ENCODE measurements at regions not wholly inside any gene's neighbourhood (a gene's known extent, or its start where the extent isn't known, plus 50 kb on each side); places are given as distances from the start of the nearest gene placed in this dataset.

- Mint-ChIP-seq H3K36me3 (ENCODE audit: low read depth) (no peaks in the 10 kb centered on the region), H3K4me3 (no peak overlapping the region), H3K27ac (no peak overlapping the region)
These were observed 260.9 kb downstream of the TENT5A start for GRCh38 chr6:81491454-81492101.

GRCh38 chr6:81487489-81487888, 265.0 kb downstream of the TENT5A start:
- Mint-ChIP-seq H3K27ac (no peak overlapping the region), H3K4me3 (no peak overlapping the region), H3K4me1 (ENCODE audit: low read depth) (no peaks in the 10 kb centered on the region), H3K9me3 (no peaks in the 10 kb centered on the region), H3K36me3 (ENCODE audit: low read depth) (no peaks in the 10 kb centered on the region), H3K27me3 (no peaks in the 10 kb centered on the region)
- no peak for DNase-seq

More at GRCh38 chr6:81491454-81492101, 260.9 kb downstream of the TENT5A start:
- H3K9me3 Mint-ChIP-seq, result no peaks in the 10 kb centered on the region
- no peak for DNase-seq
- no peaks in the 10 kb centered on the region for H3K4me1 Mint-ChIP-seq (ENCODE audit: low read depth)
- H3K27me3 Mint-ChIP-seq, result no peaks in the 10 kb centered on the region

- Mint-ChIP-seq H3K27me3 (no peaks in the 10 kb centered on the region), H3K4me3 (no peak overlapping the region), H3K36me3 (ENCODE audit: low read depth) (no peaks in the 10 kb centered on the region), H3K9me3 (no peaks in the 10 kb centered on the region), H3K4me1 (ENCODE audit: low read depth) (no peaks in the 10 kb centered on the region), H3K27ac (no peak overlapping the region)
- no peak for DNase-seq
These were observed 266.2 kb downstream of the TENT5A start for GRCh38 chr6:81486234-81486633.

GRCh38 chr6:81485395-81485794, 267.1 kb downstream of the TENT5A start:
- Mint-ChIP-seq H3K27me3 (no peaks in the 10 kb centered on the region), H3K36me3 (ENCODE audit: low read depth) (no peaks in the 10 kb centered on the region), H3K27ac (no peak overlapping the region), H3K4me3 (no peak overlapping the region), H3K9me3 (no peaks in the 10 kb centered on the region), H3K4me1 (ENCODE audit: low read depth) (no peaks in the 10 kb centered on the region)
- DNase-seq, result no peak

- no peaks in the 10 kb centered on the region for H3K27me3 Mint-ChIP-seq
These were observed 268.2 kb downstream of the TENT5A start for GRCh38 chr6:81484251-81484650.

GRCh38 chr6:81480139-81480538, 272.3 kb downstream of the TENT5A start:
- Mint-ChIP-seq H3K27me3 (no peaks in the 10 kb centered on the region), H3K4me1 (ENCODE audit: low read depth) (no peaks in the 10 kb centered on the region), H3K9me3 (no peaks in the 10 kb centered on the region), H3K36me3 (ENCODE audit: low read depth) (no peaks in the 10 kb centered on the region), H3K27ac (no peak overlapping the region), H3K4me3 (no peak overlapping the region)
- DNase-seq, result no peak

More at GRCh38 chr6:81484251-81484650, 268.2 kb downstream of the TENT5A start:
- no peaks in the 10 kb centered on the region for H3K4me1 Mint-ChIP-seq (ENCODE audit: low read depth)
- no peaks in the 10 kb centered on the region for H3K36me3 Mint-ChIP-seq (ENCODE audit: low read depth)
- H3K27ac Mint-ChIP-seq, result no peak overlapping the region
- no peak overlapping the region for H3K4me3 Mint-ChIP-seq
- no peaks in the 10 kb centered on the region for H3K9me3 Mint-ChIP-seq
- DNase-seq, result no peak

GRCh38 chr6:81476881-81477280, 275.6 kb downstream of the TENT5A start:
- DNase-seq, result no peak
- H3K4me3 Mint-ChIP-seq, result no peak overlapping the region
- H3K9me3 Mint-ChIP-seq, result peaks cover 2% of the 10 kb centered on the region
- H3K4me1 Mint-ChIP-seq (ENCODE audit: low read depth), result no peaks in the 10 kb centered on the region
- no peaks in the 10 kb centered on the region for H3K36me3 Mint-ChIP-seq (ENCODE audit: low read depth)
- no peaks in the 10 kb centered on the region for H3K27me3 Mint-ChIP-seq
- no peak overlapping the region for H3K27ac Mint-ChIP-seq

GRCh38 chr6:81475646-81476045, 276.8 kb downstream of the TENT5A start:
- H3K27ac Mint-ChIP-seq, result no peak overlapping the region

GRCh38 chr6:81465859-81466258, 286.6 kb downstream of the TENT5A start:
- H3K27ac Mint-ChIP-seq, result no peak overlapping the region
- no peak for DNase-seq
- H3K9me3 Mint-ChIP-seq, result peaks cover 5% of the 10 kb centered on the region
- no peaks in the 10 kb centered on the region for H3K36me3 Mint-ChIP-seq (ENCODE audit: low read depth)
- no peaks in the 10 kb centered on the region for H3K4me1 Mint-ChIP-seq (ENCODE audit: low read depth)
- no peak overlapping the region for H3K4me3 Mint-ChIP-seq
- no peaks in the 10 kb centered on the region for H3K27me3 Mint-ChIP-seq

More at GRCh38 chr6:81475646-81476045, 276.8 kb downstream of the TENT5A start:
- no peak for DNase-seq
- H3K4me3 Mint-ChIP-seq, result no peak overlapping the region
- no peaks in the 10 kb centered on the region for H3K36me3 Mint-ChIP-seq (ENCODE audit: low read depth)
- peaks cover 2% of the 10 kb centered on the region for H3K9me3 Mint-ChIP-seq
- H3K27me3 Mint-ChIP-seq, result no peaks in the 10 kb centered on the region
- H3K4me1 Mint-ChIP-seq (ENCODE audit: low read depth), result no peaks in the 10 kb centered on the region

GRCh38 chr6:81456416-81456815, 296.1 kb downstream of the TENT5A start:
- H3K27ac Mint-ChIP-seq, result no peak overlapping the region
- no peak for DNase-seq
- peaks cover 2% of the 10 kb centered on the region for H3K9me3 Mint-ChIP-seq
- no peaks in the 10 kb centered on the region for H3K4me1 Mint-ChIP-seq (ENCODE audit: low read depth)
- H3K27me3 Mint-ChIP-seq, result no peaks in the 10 kb centered on the region
- no peaks in the 10 kb centered on the region for H3K36me3 Mint-ChIP-seq (ENCODE audit: low read depth)
- H3K4me3 Mint-ChIP-seq, result no peak overlapping the region

- Mint-ChIP-seq H3K27ac (no peak overlapping the region), H3K36me3 (ENCODE audit: low read depth) (no peaks in the 10 kb centered on the region), H3K27me3 (no peaks in the 10 kb centered on the region), H3K4me3 (no peak overlapping the region), H3K9me3 (no peaks in the 10 kb centered on the region), H3K4me1 (ENCODE audit: low read depth) (no peaks in the 10 kb centered on the region)
- DNase-seq, result no peak
These were observed 296.8 kb downstream of the TENT5A start for GRCh38 chr6:81455641-81456040.

- Mint-ChIP-seq H3K27ac (no peak overlapping the region), H3K27me3 (no peaks in the 10 kb centered on the region), H3K4me1 (ENCODE audit: low read depth) (no peaks in the 10 kb centered on the region), H3K9me3 (no peaks in the 10 kb centered on the region), H3K36me3 (ENCODE audit: low read depth) (no peaks in the 10 kb centered on the region), H3K4me3 (no peak overlapping the region)
- DNase-seq, result no peak
These were observed 300.7 kb downstream of the TENT5A start for GRCh38 chr6:81451787-81452186.

- no peaks in the 10 kb centered on the region for H3K9me3 Mint-ChIP-seq
- no peaks in the 10 kb centered on the region for H3K36me3 Mint-ChIP-seq (ENCODE audit: low read depth)
- H3K27ac Mint-ChIP-seq, result no peak overlapping the region
- DNase-seq, result no peak
- no peak overlapping the region for H3K4me3 Mint-ChIP-seq
- no peaks in the 10 kb centered on the region for H3K4me1 Mint-ChIP-seq (ENCODE audit: low read depth)
- H3K27me3 Mint-ChIP-seq, result no peaks in the 10 kb centered on the region
These were observed 302.3 kb downstream of the TENT5A start for GRCh38 chr6:81450180-81450579.

GRCh38 chr6:81446509-81446908, 306.0 kb downstream of the TENT5A start:
- Mint-ChIP-seq H3K9me3 (peaks cover 2% of the 10 kb centered on the region), H3K4me3 (no peak overlapping the region), H3K27me3 (no peaks in the 10 kb centered on the region), H3K36me3 (ENCODE audit: low read depth) (no peaks in the 10 kb centered on the region), H3K27ac (no peak overlapping the region), H3K4me1 (ENCODE audit: low read depth) (no peaks in the 10 kb centered on the region)
- DNase-seq, result no peak

- H3K4me3 Mint-ChIP-seq, result no peak overlapping the region
- no peaks in the 10 kb centered on the region for H3K4me1 Mint-ChIP-seq (ENCODE audit: low read depth)
These were observed 313.1 kb downstream of the TENT5A start for GRCh38 chr6:81439417-81439816.

GRCh38 chr6:81436990-81437389, 315.5 kb downstream of the TENT5A start:
- H3K27me3 Mint-ChIP-seq, result no peaks in the 10 kb centered on the region
- no peak for DNase-seq
- H3K9me3 Mint-ChIP-seq, result peaks cover 33% of the 10 kb centered on the region
- H3K27ac Mint-ChIP-seq, result no peak overlapping the region
- no peak overlapping the region for H3K4me3 Mint-ChIP-seq
- H3K4me1 Mint-ChIP-seq (ENCODE audit: low read depth), result no peaks in the 10 kb centered on the region
- H3K36me3 Mint-ChIP-seq (ENCODE audit: low read depth), result no peaks in the 10 kb centered on the region

More at GRCh38 chr6:81439417-81439816, 313.1 kb downstream of the TENT5A start:
- no peaks in the 10 kb centered on the region for H3K36me3 Mint-ChIP-seq (ENCODE audit: low read depth)
- H3K27ac Mint-ChIP-seq, result no peak overlapping the region
- no peak for DNase-seq
- H3K27me3 Mint-ChIP-seq, result no peaks in the 10 kb centered on the region
- H3K9me3 Mint-ChIP-seq, result peaks cover 33% of the 10 kb centered on the region

Measured in activated T-cell treated with anti-CD3 and anti-CD28 coated beads, Interleukin-2, amount 50 U/mL, for 24 hours (primary cell).